Adrenal gland (tissue), 9 donors: ENCODE measurements at regions not wholly inside any gene's neighbourhood (a gene's known extent, or its start where the extent isn't known, plus 50 kb on each side); places are given as distances from the start of the nearest gene placed in this dataset.

Source experiments
- DNase-seq, 7 donors: peaks; one replicate each; pipeline ENCODE4 v3.0.0-alpha.2; 2019 to 2020
- H3K27ac ChIP-seq, 5 donors: fragments of 200-600 bp; sonication (generic) in 4 of 5; 1 replicate in 3 of 5; 2 replicates in 2 of 5; pipeline versions ENCODE4 v1.5.1 to v1.8.0; 2016 to 2020; ENCODE audit warnings: mild to moderate bottlenecking in 1 of 5
- H3K27me3 ChIP-seq: fragments of 200-600 bp; 2 replicates; pipeline ENCODE4 v1.8.0; 2021
- H3K36me3 ChIP-seq, 2 donors: fragments of 200-600 bp; replicated peaks in 1 of 2; 1 replicate in 1 of 2; 2 replicates in 1 of 2; pipeline versions ENCODE4 v1.5.1 to v1.8.0; 2018 to 2022
- H3K4me1 ChIP-seq, 2 donors: fragments of 200-600 bp; replicated peaks in 1 of 2; 1 replicate in 1 of 2; 2 replicates in 1 of 2; pipeline versions ENCODE4 v1.5.1 to v1.8.0; 2018 to 2021
- H3K4me3 ChIP-seq, 4 donors: fragments of 200-600 bp; sonication (generic) in 3 of 4; one replicate each; pipeline ENCODE4 v1.5.1; 2016 to 2018
- H3K9me3 ChIP-seq, 3 donors: fragments of 200-600 bp; sonication (generic) in 1 of 3; replicated peaks in 1 of 3; 1 replicate in 2 of 3; 2 replicates in 1 of 3; pipeline versions ENCODE4 v1.5.1 to v1.8.0; 2016 to 2021
- CTCF ChIP-seq, 6 experiments: fragments of 450-650 bp in 4 of 6; fragments of 200-600 bp in 2 of 6; sonication (generic) in 1 of 6; IDR thresholded peaks; 1 replicate in 5 of 6; 2 replicates in 1 of 6; pipeline versions ENCODE4 v1.5.1 to v1.8.0; 2016 to 2021; ENCODE audit warnings: antibody characterized with exemption in 6 of 6, mild to moderate bottlenecking in 2 of 6, moderate library complexity in 1 of 6
- POLR2A ChIP-seq, 2 donors: fragments of 450-650 bp; IDR thresholded peaks; one replicate each; pipeline ENCODE4 v1.6.1; 2017; ENCODE audit warnings: antibody characterized with exemption in 2 of 2, mild to moderate bottlenecking in 2 of 2, moderate library complexity in 1 of 2
- WGBS, 4 donors: extraction: QIAGEN DNeasy Blood & Tissue Kit in 2 of 4; methylation state at CpG; one replicate each; pipeline versions ENCODE4 v1.1.5 to v1.1.7; 2013 to 2017; 5-methylcytosine and 5-hydroxymethylcytosine counted together
- intact Hi-C, 2 donors: fragments of 100-400 bp; cut with DNase I; formaldehyde crosslinking; loops; one replicate each; pipeline versions ENCODE4 v1.14.1 to v1.15.0; 2022 to 2023
- donor health status: healthy with polysubstance abuse.
- donor health status: Bipolar disorder and iron deficiency.
- donor health status: DM: yes; HTN: yes; CAD: no.
- donor health status: DM: no; HTN: no; CAD: no.
- donor health status: DM: no; HTN: no; CAD: no.

GRCh38 chr7:51982653-51983052 is 666.0 kb upstream of the COBL start:
- no peak overlapping the region for H3K4me3 ChIP-seq
- no peaks in the 10 kb centered on the region for H3K36me3 ChIP-seq
- H3K4me1 ChIP-seq: no peaks in the 10 kb centered on the region
- no peak for TF ChIP-seq CTCF (IDR thresholded peaks at IDR 0.05)
- no peak for TF ChIP-seq POLR2A (IDR thresholded peaks at IDR 0.05)
- no peaks in the 10 kb centered on the region for H3K9me3 ChIP-seq
- no peak overlapping the region for H3K27ac ChIP-seq
- intact Hi-C loops: no loop called here
- WGBS, 4 donors: 49 to 54% (median 52%) methylated on average over 5 of the region's 5 CpGs
- no peaks in the 10 kb centered on the region for H3K27me3 ChIP-seq
- DNase-seq: no peak

- Histone ChIP-seq H3K27me3 (no peaks in the 10 kb centered on the region), H3K4me3 (no peak overlapping the region), H3K4me1 (no peaks in the 10 kb centered on the region), H3K9me3 (no peaks in the 10 kb centered on the region), H3K27ac (no peak overlapping the region), H3K36me3 (no peaks in the 10 kb centered on the region)
- no peak for DNase-seq
- TF ChIP-seq POLR2A (IDR thresholded peaks at IDR 0.05) (no peak), CTCF (IDR thresholded peaks at IDR 0.05) (no peak)
- intact Hi-C loops: no loop called here
- WGBS, 4 donors: 75 to 90% (median 84%) methylated on average over 2 of the region's 2 CpGs
Measured at GRCh38 chr7:51980812-51981211, 664.2 kb upstream of the COBL start.

- Histone ChIP-seq H3K27ac (no peak overlapping the region), H3K4me1 (no peaks in the 10 kb centered on the region), H3K9me3 (no peaks in the 10 kb centered on the region), H3K4me3 (no peak overlapping the region), H3K36me3 (no peaks in the 10 kb centered on the region), H3K27me3 (no peaks in the 10 kb centered on the region)
- DNase-seq: no peak
- WGBS, 4 donors: 74 to 84% (median 81%) methylated on average over 2 of the region's 2 CpGs
- TF ChIP-seq CTCF (IDR thresholded peaks at IDR 0.05) (no peak), POLR2A (IDR thresholded peaks at IDR 0.05) (no peak)
- intact Hi-C loops: no loop called here
Measured at GRCh38 chr7:51980313-51980712, 663.7 kb upstream of the COBL start.

GRCh38 chr7:51977913-51978312 is 661.3 kb upstream of the COBL start:
- TF ChIP-seq CTCF (IDR thresholded peaks at IDR 0.05): no peak
- TF ChIP-seq POLR2A (IDR thresholded peaks at IDR 0.05): no peak

More at GRCh38 chr7:51977913-51978312, 661.3 kb upstream of the COBL start:
- DNase-seq: no peak
- no peak overlapping the region for H3K4me3 ChIP-seq
- no peaks in the 10 kb centered on the region for H3K27me3 ChIP-seq
- no peaks in the 10 kb centered on the region for H3K36me3 ChIP-seq
- H3K4me1 ChIP-seq: no peaks in the 10 kb centered on the region
- intact Hi-C loops: no loop called here
- H3K9me3 ChIP-seq: no peaks in the 10 kb centered on the region
- no peak overlapping the region for H3K27ac ChIP-seq
